HepG2 (cell line): ENCODE measurements at regions not wholly inside any gene's neighbourhood (a gene's known extent, or its start where the extent isn't known, plus 50 kb on each side); places are given as distances from the start of the nearest gene placed in this dataset.
A peak's percentile ranks its signal among the peaks of the same experiment; 100 is the strongest.

Experiments used
- AFF4 ChIP-seq: sonication (generic); formaldehyde crosslinking; IDR thresholded peaks from 2 replicates; pipeline ENCODE4 v1.4.0; 2020; ENCODE audit warnings: missing genetic modification reagents
- ATF2 ChIP-seq: sonication (generic); formaldehyde crosslinking; IDR thresholded peaks from 2 replicates; pipeline ENCODE4 v1.4.0; 2020; ENCODE audit warnings: missing genetic modification reagents
- HNF4G ChIP-seq, 2 experiments: sonication (generic) in 1 of 2; formaldehyde crosslinking in 1 of 2; IDR thresholded peaks; 2 replicates each; pipeline versions ENCODE4 v1.4.0 to v1.6.1; 2011 to 2020; ENCODE audit warnings: borderline replicate concordance in 2 of 2, low read depth in 2 of 2, mild to moderate bottlenecking in 2 of 2, low read length in 1 of 2, missing genetic modification reagents in 1 of 2, moderate library complexity in 1 of 2
- KDM4B ChIP-seq: sonication (generic); formaldehyde crosslinking; IDR thresholded peaks from 2 replicates; pipeline ENCODE4 v1.4.0; 2020; ENCODE audit warnings: missing genetic modification reagents
- MEF2D ChIP-seq: sonication (generic); formaldehyde crosslinking; IDR thresholded peaks from 2 replicates; pipeline ENCODE4 v1.5.1; 2020; ENCODE audit warnings: mild to moderate bottlenecking, missing genetic modification reagents
- MIXL1 ChIP-seq: IDR thresholded peaks from 2 replicates; pipeline ENCODE4 v1.6.1; 2016
- NAIF1 ChIP-seq: sonication (generic); formaldehyde crosslinking; IDR thresholded peaks from 2 replicates; pipeline ENCODE4 v1.5.0; 2020; ENCODE audit warnings: mild to moderate bottlenecking, missing genetic modification reagents, borderline replicate concordance
- NRL ChIP-seq: sonication (generic); formaldehyde crosslinking; IDR thresholded peaks from 2 replicates; pipeline ENCODE4 v1.5.0; 2020; ENCODE audit warnings: missing genetic modification reagents, mild to moderate bottlenecking, moderate library complexity, borderline replicate concordance
- SALL2 ChIP-seq: sonication (generic); formaldehyde crosslinking; IDR thresholded peaks from 2 replicates; pipeline ENCODE4 v1.8.1; 2023; ENCODE audit warnings: mild to moderate bottlenecking, missing genetic modification reagents, inconsistent platforms
- SIN3A ChIP-seq: IDR thresholded peaks from 2 replicates; pipeline ENCODE4 v1.6.1; 2011; ENCODE audit warnings: low read depth, mild to moderate bottlenecking, control low read depth, low read length, borderline replicate concordance
- SSRP1 ChIP-seq: IDR thresholded peaks from 2 replicates; pipeline ENCODE4 v1.6.1; 2016; ENCODE audit warnings: control low read depth
- THAP7 ChIP-seq: sonication (generic); formaldehyde crosslinking; IDR thresholded peaks from 2 replicates; pipeline ENCODE4 v1.8.1; 2023; ENCODE audit warnings: mild to moderate bottlenecking, missing genetic modification reagents
- UBTF ChIP-seq: sonication (generic); formaldehyde crosslinking; IDR thresholded peaks from 2 replicates; pipeline ENCODE4 v1.4.0; 2020; ENCODE audit warnings: mild to moderate bottlenecking, missing genetic modification reagents
- XRCC5 ChIP-seq: fragments of 200-400 bp; formaldehyde crosslinking; optimal IDR thresholded peaks from 2 replicates; pipeline ENCODE3; 2017; ENCODE audit warnings: mild to moderate bottlenecking, low read length
- ZFP37 ChIP-seq: sonication (generic); formaldehyde crosslinking; IDR thresholded peaks from 2 replicates; pipeline ENCODE4 v1.4.0; 2020; ENCODE audit warnings: missing genetic modification reagents, borderline replicate concordance
- ZNF138 ChIP-seq: sonication (generic); formaldehyde crosslinking; IDR thresholded peaks from 2 replicates; pipeline ENCODE4 v1.5.0; 2020; ENCODE audit warnings: mild to moderate bottlenecking, low read depth, missing genetic modification reagents
- ZNF180 ChIP-seq: sonication (generic); formaldehyde crosslinking; IDR thresholded peaks from 2 replicates; pipeline ENCODE4 v1.4.0; 2020; ENCODE audit warnings: low read depth, missing genetic modification reagents, borderline replicate concordance
- ZNF792 ChIP-seq: IDR thresholded peaks from 2 replicates; pipeline ENCODE4 v1.6.1; 2016
- ZNF891 ChIP-seq: sonication (generic); formaldehyde crosslinking; IDR thresholded peaks from 2 replicates; pipeline ENCODE4 v1.5.0; 2020; ENCODE audit warnings: mild to moderate bottlenecking, missing genetic modification reagents
- TF ChIP-seq, protein P1 (sequence below), 2 experiments: sonication (generic) in 1 of 2; formaldehyde crosslinking in 1 of 2; IDR thresholded peaks; 2 replicates each; pipeline versions ENCODE4 v1.4.0 to v1.6.1; 2018 to 2020; ENCODE audit warnings: missing genetic modification reagents in 2 of 2, borderline replicate concordance in 1 of 2, low read depth in 1 of 2, mild to moderate bottlenecking in 1 of 2, missing biosample characterization in 1 of 2

GRCh38 chr16:87203060-87203656 is 114.0 kb downstream of the C16orf95 start (continued):
- no peak for TF ChIP-seq AFF4 (CRISPR knock-in tag)
- TF ChIP-seq XRCC5, result peak; percentile 88
- TF ChIP-seq ZNF180 (CRISPR knock-in tag), result no peak
- no peak for TF ChIP-seq NAIF1 (CRISPR knock-in tag)
- no peak for TF ChIP-seq SALL2 (CRISPR knock-in tag)
- TF ChIP-seq ZNF138 (CRISPR knock-in tag), result no peak
- TF ChIP-seq UBTF (CRISPR knock-in tag), result 0 out of 2 replicates have a peak, but pooled peaks have one; percentile 20
- TF ChIP-seq NRL, result no peak
- no peak for TF ChIP-seq SSRP1
- no peak for TF ChIP-seq KDM4B (CRISPR knock-in tag)
- TF ChIP-seq THAP7 (CRISPR knock-in tag), result no peak
- peak; percentile 24; the same call in 1 of the 2 replicates for TF ChIP-seq ATF2 (CRISPR knock-in tag)
- no peak for TF ChIP-seq MEF2D (CRISPR knock-in tag)
- peak; percentile 58; the same call in 1 of the 2 replicates for TF ChIP-seq ZNF792 (CRISPR knock-in tag)
- no peak for TF ChIP-seq SIN3A
- TF ChIP-seq, protein P1, sequence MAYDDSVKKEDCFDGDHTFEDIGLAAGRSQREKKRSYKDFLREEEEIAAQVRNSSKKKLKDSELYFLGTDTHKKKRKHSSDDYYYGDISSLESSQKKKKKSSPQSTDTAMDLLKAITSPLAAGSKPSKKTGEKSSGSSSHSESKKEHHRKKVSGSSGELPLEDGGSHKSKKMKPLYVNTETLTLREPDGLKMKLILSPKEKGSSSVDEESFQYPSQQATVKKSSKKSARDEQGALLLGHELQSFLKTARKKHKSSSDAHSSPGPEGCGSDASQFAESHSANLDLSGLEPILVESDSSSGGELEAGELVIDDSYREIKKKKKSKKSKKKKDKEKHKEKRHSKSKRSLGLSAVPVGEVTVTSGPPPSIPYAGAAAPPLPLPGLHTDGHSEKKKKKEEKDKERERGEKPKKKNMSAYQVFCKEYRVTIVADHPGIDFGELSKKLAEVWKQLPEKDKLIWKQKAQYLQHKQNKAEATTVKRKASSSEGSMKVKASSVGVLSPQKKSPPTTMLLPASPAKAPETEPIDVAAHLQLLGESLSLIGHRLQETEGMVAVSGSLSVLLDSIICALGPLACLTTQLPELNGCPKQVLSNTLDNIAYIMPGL (CRISPR knock-in tag; IDR thresholded peaks at IDR 0.05; ENCODE audit: borderline replicate concordance in 1 of 2, low read depth in 1 of 2), result peak; percentile 40 to 46; a peak in 1 of 4 replicates
- TF ChIP-seq ZFP37, result no peak
- no peak for TF ChIP-seq ZNF891 (CRISPR knock-in tag)
- TF ChIP-seq MIXL1, result 0 out of 2 replicates have a peak, but pooled peaks have one; percentile 51
- no peak for TF ChIP-seq HNF4G (IDR thresholded peaks at IDR 0.05; ENCODE audit: borderline replicate concordance, low read depth, low read length)
- TF ChIP-seq HNF4G (CRISPR knock-in tag; IDR thresholded peaks at IDR 0.05; ENCODE audit: borderline replicate concordance, low read depth), result no peak
